GM18519 (cell line): ENCODE measurements at regions not wholly inside any gene's neighbourhood (a gene's known extent, or its start where the extent isn't known, plus 50 kb on each side); places are given as distances from the start of the nearest gene placed in this dataset.

Experiments used
- ATAC-seq: cut with Tn5 transposase; IDR thresholded peaks from one replicate; pipeline ENCODE4 v1.9.1; 2021; ENCODE audit warnings: mild to moderate bottlenecking, moderate library complexity; ENCODE audit not compliant: unreplicated experiment, low FRiP score

DNA sequence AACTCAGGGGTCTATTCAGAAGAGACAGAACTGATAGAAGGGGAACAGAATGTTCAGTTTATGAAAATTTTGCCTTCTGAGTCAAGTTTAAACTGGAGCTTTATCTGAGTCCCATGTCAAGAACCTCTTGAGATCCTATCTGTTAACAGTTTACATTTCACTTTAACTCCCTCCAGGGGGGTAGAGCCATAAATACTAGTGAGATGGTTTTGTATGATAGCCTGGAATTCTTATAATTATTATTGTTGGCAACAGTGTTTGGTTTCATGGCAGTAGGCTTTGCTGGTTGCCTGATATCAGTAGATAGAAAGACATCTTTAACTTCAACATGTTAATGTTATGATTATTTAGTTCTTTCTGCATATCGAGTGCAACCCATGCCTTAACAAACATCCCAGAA lies 498.5 kb downstream of the INSC start:
- ATAC-seq: no peak

DNA sequence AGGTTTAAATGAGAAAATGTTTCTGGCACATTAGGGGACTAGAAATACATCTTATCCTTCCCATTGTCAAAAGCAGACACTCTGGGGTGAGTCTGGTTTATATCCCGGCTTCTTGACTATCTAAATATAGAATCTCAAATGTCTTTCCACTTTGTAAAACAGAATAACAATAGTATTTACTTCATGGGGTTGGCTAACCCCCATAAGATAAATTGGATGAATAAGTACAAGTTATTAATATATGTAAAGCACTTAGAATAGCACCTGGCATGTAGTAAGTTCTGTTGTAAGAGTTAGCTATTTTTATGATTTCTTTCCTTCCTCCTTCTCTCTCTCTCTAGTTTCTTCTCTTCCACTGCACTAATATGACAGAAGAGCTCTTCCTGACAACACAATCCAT lies 499.1 kb downstream of the INSC start:
- ATAC-seq: no peak

DNA sequence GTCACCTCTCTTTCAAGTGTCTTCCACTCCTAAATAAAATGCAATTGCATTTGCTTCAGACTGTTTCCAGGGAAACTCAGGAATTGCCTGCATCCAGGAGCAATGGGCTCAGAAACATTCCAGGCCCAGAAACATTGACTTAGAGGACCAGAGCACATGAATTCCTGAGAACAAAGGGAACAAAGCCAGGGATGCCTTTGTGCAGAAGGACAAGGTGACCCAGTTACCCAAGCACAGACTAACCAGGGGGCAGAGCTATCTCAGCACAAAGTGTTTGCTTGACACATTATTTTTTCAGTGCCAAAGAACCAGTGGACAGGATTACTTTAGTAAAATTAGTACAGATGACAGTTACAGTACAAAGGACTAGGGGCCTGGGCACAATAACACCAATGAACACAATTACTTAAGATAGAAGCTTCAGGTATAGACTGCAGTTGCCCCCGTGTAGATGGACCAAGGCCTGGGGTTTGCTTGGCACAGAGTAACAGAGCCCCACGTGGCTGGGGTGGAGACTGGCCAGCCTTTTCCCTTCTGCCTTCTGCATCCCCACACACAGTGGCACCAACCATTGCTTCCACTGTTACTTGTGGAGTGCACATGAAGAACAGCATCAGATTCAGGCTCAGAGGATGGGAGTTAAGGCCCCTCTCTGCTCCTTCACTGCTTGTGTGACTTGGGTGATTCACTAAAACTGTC lies 500.8 kb downstream of the INSC start:
- no peak for ATAC-seq

DNA sequence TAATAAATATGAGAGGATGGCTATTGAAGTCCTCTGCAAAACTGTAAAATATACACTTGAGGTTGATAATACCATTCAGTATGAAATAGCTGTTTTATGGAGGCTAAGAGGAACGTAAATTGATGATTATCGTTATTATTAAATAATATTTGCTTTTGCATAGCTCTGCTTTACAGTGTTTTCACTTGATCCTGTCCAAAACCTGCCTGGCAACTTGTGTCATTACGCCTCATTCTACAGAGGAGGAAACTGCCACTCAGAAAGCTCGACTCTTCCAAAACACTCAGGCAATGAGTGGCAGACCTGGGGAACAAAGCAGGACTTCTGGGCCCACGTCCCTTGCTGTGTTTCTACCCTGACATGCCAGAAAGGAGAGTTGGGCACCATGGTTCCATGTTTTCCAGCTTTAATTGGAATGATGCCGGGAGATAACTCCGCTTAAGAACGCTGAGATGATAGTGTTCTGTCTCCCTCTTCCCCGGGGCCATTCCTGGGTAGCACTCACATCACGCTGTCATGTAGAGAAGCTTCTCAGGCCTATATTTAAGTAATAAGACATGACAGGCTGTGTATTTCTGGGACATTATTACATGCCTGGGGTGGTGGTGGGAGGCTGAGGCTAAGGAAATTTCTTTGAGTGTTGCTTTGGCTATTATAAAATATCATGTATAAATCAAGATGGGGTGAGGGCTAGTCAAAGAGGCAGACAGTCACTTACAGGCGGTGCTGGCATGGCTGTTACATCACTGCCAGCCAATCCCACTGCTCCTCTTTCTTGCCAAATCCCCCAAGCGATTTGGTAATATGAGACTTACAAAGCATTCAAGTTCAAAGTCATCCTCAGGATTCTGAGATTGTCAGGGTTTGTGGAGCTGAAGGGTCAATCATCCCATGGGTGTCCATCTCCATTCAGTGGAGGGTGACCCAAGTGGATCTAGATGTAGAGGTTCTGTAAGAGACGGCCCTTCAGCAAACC lies 501.7 kb downstream of the INSC start:
- ATAC-seq: no peak

DNA sequence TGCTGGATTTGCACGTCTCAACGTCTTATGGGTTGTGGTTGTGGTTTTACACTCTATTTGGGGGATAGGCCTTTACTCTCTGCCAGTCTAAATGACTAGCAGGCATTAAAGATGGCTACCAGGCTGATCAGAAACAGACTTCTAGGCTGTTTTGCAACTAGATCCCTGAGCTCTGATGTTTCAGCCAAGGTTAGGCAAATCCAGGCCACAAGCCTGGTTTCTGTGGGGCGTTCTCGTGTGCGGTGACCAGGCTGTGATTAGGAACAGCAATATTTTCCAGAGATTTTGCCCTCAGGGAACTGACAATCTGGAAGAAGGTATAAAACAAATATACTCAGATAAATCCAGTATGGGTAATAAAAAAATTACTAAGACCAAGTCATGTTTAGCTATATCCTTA lies 502.4 kb downstream of the INSC start:
- ATAC-seq: no peak

DNA sequence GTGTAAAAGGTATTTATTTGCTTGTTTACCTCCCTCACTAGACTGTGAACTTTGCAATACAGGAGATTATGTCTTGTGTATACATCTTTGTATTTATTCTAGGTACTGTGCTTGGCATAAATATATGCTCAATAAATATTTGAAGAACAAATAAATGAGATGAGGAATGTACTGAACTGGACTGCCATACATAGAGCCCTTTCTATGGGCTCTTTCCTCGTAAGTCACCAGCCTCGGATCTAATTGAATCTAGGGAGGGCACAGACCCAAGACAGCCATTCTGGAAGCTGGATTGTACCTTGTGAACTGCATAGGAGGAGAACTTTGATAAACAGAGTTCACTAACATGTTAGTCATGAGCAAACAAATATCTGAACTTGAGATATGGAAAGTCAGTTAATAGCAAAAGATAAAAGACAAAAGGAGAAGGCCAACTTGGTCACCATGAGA lies 503.9 kb downstream of the INSC start:
- no peak for ATAC-seq

DNA sequence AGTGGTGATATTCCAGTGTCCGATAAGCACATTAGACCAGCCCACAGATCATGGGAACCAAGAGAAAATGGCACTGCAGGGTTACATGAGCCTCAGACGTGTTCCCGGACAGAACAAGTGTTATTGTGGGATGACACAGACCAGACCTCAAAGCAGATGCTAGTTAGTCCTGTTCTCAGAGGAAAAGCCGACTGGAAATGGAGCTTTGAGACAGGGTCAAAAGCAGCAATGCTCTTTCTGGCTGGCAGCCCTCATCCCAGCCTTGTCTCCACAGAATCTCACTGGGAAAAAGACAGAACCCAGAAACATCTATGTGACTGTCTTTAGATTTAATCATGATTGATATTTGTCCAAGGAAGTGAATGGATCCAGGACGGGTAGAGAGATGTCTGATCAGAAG lies 506.8 kb downstream of the INSC start:
- no peak for ATAC-seq

DNA sequence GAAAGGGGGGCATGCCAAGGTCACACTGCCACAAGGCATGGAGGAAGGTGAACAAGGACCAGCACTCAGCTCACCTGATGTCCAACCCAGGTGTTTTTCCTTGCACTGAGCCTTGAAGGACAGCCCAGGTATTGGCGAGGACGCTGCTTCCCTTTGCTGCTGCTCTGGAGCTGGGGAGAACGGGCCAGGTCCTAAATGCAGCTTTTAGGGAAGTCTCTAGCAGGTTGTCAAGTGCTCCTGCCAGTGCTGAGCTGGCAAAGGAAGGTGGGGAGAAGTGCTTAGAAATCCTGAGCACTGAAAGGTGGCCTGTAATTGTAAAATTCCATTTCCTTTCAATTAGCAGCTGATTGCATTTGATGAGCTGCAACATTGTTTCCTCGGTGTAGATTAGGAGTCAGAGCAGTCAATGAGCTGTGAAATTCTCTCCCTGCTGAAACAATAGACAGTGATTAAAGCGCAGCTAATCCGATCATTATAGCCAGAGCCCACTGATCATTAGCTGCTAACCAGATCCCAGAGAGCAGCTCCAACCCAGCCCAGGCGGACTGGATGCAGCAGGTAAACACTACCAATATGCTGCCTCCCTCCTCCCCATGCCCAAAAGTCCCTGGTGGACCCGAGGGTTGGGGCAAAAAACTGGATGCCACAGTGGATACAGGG lies 507.6 kb downstream of the INSC start:
- no peak for ATAC-seq

DNA sequence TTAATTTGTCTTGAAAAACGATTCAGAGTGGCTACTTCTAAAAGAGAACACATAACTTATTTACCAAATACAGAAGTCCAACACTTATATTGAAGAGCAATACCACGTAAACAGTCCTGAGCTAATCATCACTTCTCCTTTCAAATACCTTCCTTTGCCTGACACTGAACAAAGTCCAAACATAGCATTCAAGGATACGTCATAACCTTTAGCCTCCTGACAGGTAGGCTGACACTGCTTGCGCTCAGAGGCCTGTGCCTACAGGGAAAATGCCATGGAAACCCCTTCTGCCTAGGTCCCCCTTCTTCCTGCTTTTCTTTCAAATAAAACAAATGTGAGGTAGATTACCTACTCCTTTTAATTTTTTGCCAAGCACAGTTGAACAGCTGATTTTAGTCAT lies 510.0 kb downstream of the INSC start:
- no peak for ATAC-seq

DNA sequence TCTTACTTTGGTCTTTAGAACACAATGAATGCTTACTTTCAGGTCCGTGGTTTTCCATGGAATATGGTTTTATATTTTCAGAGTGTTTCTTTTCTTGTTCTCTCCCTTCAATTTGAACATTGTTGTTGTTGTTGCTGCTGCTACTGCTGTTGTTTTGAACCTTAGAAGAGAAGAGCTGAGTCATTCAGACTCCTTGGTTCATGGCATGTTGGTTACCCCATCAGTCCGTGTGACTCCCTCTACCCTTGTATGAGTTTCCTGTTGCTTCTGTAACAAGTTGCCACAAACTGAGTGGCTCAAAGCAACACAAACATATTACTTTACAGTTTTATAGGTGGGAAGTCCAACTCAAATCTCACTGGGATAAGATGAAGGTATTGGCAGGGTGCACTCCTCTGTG lies 511.0 kb downstream of the INSC start:
- ATAC-seq: no peak

DNA sequence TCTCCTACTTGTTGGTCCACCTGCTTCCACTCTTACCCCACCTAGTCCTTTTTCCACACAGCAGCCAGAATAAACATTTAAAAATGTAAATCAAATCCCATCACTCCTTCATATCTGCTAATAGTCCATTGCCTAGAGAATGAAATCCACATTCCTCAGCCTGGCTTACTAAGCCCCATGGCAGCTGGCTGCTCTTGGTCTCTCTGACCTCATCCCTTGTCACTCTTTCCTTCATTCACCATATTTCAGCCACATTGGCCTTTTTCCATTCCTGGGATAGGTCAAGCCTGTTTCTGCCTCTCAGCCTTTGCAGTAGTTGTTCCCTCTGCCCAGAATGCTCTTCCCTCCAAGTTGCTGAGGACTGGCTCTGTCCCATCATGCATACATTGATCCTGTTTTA lies 512.8 kb downstream of the INSC start:
- ATAC-seq: no peak

DNA sequence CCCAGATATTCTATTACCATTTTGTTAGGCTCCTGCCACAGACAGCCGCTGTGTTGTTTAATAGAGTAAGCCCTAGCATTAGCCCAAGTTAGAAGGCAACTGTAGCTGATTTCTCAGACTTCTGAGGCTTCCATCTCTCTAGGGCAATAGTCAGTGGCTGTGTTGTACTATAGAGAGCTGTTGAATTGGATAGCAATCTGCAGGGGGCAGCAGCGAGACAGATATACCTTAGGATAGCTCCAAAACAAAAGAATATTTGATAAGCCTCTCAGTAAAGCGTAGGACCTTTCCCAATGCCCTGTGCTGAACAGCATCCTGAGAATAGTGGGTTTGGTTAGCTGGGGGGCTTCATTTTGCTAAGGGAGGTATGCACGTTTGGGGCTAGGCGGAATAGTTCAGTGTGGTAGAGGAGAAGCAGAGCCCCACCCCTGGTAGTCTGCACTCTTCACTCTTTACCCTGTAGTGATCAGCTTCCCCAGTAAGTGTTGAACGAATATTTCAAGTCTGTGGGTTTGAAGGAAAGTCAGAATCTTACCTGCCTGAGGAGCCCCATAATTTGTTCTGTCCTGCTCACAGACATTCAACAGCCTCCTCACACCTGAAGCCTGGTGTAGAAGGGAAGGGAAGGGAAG lies 515.1 kb downstream of the INSC start:
- no peak for ATAC-seq

DNA sequence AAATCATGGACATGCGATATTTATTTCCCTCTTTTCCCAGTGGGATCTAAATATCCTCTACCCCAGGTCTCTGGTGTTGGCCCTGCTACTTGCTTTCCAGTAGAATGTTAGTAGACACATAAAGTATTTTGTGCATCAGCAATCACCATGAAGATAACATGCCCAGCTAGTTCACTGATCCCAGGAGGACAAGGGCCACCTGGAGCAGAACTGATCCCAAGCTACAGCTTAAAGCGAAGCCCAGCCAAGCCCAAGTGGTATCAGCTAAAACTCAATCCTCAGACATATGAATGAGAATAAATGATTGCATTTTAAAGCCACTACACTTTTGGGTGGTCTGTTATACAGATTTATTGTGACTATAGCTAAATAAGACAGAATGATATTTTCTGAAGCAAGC lies 516.2 kb downstream of the INSC start:
- no peak for ATAC-seq

DNA sequence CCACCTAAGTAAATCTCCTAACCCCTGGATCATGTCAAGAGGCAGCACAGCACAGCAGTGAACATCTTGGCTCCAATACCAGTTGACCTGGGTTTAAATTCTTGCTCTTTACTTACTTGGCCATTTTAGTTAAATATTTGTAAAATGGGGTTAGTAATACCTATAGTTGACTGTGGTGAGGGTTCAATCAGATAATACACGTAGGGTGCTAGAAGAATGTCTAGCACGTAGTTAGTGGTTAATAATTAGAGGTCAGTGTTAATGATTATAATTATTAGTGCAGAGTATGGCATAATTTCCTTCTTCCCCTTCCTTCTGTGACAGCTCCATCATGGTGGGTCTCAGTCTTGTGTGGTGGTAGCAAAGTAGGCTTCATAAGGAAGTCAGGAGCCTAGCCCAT lies 520.8 kb downstream of the INSC start:
- ATAC-seq: no peak

DNA sequence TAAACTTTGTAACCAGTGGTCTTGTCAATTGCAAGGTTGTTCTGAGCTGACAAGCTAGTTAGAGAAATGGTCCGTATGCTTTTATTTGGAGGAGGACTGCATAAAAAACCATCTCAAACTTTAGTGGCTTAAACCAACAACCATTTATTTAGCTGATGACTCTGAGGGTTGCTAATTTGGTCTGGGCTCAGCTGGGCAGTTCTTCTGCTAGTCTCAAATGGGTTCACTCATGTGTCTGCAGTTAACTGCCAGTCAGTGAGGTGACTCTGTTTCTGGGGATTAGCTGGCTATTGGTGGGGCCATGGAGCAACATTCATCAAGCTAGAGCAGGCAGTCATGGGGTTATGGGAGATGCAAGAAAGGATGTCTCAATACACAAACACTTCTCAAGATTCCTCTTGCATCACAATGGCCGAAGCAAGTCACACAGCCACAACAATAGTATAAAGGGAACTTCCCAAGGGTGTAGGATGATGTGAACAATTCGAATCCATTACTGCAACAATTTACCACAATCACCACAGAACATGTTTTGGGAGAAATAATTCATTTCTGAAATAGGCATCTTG lies 521.9 kb downstream of the INSC start:
- ATAC-seq: no peak

DNA sequence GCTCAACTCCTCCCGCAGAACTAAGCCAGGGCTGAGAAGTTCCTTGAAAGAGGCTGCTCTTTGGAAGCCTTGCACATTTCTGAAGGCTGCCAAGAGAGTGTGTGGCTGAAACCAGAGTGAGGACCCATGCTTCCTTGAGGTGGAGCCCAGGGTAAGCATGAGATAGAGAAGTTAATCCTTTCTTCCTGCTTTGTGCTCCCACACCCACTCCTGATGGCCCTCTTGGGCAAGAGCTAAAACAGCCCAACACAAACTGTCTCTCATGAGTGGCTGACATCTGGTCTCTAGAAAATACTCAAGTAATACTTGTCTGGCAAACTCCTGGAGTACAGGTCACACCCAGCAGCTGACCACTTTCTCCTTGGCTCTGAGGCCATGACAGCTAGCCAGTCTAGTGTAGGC lies 523.7 kb downstream of the INSC start:
- no peak for ATAC-seq

DNA sequence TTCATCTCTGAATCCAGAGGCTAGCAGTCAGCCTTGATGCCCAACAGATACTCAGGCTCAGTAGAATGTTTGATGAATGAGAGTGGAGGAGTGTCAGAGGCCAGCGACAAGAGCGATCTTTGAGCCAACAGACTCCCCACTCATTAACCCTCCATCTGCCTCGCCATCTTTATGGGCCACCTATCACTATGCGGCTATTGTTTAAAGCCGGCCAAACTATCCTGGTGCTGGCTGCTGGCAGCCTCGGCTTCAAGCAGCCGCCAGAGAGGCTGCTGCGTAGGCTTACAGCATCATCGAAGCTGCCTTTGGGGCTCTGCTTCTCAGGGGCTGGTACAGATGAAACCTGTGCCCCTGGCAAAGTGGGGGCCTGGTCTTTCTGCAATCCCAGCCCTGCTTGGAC lies 525.6 kb downstream of the INSC start:
- no peak for ATAC-seq

DNA sequence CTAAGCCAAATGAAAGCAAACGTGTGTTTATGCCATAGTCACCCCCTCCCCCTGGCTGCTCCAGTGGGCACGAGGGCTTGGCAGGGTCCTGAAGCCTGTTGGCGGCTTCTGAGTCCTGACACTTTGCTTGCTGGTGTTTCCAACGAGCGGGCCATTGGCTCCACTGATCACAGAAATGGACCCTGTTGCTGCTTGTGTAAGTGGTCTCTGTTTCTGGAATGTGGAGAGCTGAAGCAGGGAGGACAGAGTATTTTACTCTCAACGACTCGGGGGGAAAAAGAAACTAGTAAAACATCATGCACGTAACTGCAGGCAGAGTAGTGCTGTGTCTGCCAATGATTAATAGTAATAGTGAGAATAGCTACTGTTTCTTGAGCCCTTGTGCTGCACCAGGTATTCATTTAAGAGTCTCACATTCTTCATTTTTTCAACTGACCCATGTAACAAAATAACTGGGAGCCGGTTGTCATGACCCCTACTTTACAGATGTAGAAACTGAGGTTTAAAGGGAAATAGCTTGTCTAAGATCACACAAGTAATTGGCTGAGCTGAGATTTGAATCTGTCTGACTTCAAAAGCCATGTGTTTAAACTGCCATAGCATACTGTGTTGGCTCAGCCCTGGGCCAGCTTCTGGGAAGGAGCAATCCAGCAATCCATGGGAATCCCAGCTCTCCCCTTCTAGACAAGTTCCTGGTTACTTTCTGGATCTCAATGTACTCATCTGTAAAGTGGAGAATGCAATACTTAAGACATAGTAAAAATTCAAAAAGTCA lies 526.7 kb downstream of the INSC start:
- no peak for ATAC-seq

DNA sequence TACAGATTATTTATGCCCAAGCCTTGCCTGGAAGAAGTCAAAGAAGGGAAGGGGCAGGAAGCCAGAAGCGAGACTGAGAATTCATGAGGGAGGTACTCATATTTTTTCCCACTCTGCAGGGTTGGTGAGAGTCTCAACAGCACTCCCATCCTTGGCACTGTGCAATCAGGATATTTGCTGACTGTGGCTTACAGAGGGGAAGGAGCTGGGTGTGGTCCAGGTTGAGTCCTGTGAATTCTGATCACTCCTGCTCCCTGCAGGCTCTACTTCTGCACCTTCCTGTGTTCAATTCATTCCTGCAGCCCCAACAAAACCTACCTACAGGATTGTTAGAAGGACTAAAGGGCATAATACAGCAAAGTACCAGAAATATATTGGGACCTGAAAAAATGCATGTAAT lies 530.5 kb downstream of the INSC start:
- no peak for ATAC-seq
